Keratinocyte (primary cell): ENCODE measurements at regions not wholly inside any gene's neighbourhood (a gene's known extent, or its start where the extent isn't known, plus 50 kb on each side); places are given as distances from the start of the nearest gene placed in this dataset.

Experiments
- EZH2 ChIP-seq: IDR thresholded peaks from one replicate; pipeline ENCODE4 v1.6.1; 2012; ENCODE audit warnings: inconsistent platforms, mild to moderate bottlenecking, low read length, moderate library complexity
- TF ChIP-seq, protein P1 (sequence below), 3 experiments: IDR thresholded peaks in 1 of 3; conservative IDR thresholded peaks in 1 of 3; optimal IDR thresholded peaks in 1 of 3; 2 replicates in 2 of 3; 3 replicates in 1 of 3; pipeline versions ENCODE3 to v1.5.1; 2011; ENCODE audit warnings: low read length in 3 of 3, mild to moderate bottlenecking in 3 of 3, moderate library complexity in 2 of 3, control low read depth in 1 of 3, inconsistent platforms in 1 of 3; ENCODE audit not compliant: insufficient read depth in 2 of 3; ENCODE audit errors: extremely low read depth in 1 of 3

DNA sequence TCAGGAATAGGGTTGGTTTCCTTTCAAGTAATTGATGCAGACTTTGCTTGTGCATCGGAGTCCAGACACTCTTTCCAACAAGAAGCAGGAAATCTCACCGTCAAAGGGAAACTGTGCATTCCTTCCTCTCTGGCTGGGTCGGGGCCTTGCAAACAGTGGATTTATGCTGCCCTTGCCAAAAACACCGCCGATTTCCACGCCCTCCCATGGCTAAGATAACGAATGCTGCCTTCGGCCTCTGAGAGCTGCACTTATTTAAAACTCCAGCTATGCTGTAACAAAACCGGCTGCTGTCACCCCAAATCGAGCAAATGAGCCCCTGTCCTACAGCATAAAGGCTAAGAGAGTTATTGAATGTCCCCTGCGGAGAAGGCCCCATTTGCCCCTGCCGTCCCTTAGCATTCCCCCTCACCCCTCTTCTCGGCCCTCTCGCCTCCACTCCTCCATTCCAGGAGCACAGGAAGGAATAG is 275.5 kb upstream of the IRX5 start:
- TF ChIP-seq, protein P1, sequence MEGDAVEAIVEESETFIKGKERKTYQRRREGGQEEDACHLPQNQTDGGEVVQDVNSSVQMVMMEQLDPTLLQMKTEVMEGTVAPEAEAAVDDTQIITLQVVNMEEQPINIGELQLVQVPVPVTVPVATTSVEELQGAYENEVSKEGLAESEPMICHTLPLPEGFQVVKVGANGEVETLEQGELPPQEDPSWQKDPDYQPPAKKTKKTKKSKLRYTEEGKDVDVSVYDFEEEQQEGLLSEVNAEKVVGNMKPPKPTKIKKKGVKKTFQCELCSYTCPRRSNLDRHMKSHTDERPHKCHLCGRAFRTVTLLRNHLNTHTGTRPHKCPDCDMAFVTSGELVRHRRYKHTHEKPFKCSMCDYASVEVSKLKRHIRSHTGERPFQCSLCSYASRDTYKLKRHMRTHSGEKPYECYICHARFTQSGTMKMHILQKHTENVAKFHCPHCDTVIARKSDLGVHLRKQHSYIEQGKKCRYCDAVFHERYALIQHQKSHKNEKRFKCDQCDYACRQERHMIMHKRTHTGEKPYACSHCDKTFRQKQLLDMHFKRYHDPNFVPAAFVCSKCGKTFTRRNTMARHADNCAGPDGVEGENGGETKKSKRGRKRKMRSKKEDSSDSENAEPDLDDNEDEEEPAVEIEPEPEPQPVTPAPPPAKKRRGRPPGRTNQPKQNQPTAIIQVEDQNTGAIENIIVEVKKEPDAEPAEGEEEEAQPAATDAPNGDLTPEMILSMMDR (optimal IDR thresholded peaks at IDR 0.05 in 1 of 3, IDR thresholded peaks at IDR 0.05 in 1 of 3, conservative IDR thresholded peaks at IDR 0.05 in 1 of 3; ENCODE audit: extremely low read depth in 1 of 3, insufficient read depth in 2 of 3, low read length in 3 of 3), result no peak
- TF ChIP-seq EZH2, result no peak
